Cerebellar cortex (tissue), 1 donor: ENCODE measurements at regions not wholly inside any gene's neighbourhood (a gene's known extent, or its start where the extent isn't known, plus 50 kb on each side); places are given as distances from the start of the nearest gene placed in this dataset.
"Not testable (repeated sequence)": the region's sequence is repeated elsewhere in the genome, so short reads cannot be mapped to it uniquely, and the experiment has no call there.

Source experiments
- DNase-seq: peaks from one replicate; pipeline ENCODE4 v3.0.0-alpha.2; 2015; ENCODE audit warnings: low spot score

DNA sequence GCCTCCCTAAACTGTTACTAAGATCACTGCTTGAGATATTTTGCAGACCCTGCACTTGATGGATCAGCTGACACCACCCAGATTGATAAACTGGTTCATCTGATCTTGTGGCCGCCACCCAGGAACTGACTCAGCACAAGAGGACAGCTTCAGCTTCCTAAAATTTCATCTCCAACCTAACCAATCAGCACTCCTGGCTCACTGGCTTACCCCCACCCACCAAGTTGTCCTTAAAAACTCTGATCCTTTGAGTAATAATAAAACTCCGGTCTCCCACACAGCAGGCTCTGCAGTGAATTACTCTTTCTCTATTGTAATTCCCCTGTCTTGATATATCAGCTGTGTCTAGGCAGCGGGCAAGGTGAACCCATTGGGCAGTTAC lies 174.8 kb downstream of the UTP18 start:
- no peak for DNase-seq

DNA sequence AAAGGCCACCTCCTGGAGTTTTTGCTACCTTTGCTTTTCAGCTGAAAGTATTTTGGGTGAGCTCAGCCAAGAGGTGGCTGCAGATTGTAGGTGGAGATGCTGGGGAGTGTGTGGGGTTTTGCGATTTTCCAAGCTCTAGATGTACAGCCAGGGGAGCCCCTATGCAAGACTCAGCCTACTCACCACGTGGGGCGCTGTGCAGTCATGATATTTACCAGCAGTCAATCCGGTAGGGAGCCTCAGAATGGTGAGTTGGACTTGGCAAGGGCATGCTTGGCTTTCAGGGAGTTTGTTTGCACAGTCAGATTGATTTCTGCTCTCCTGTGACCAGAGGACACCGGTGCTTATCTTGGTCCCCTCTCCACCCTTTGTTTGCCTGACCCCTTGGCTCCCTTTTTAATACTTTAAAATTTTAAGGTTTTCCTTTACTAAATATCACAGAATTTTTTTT lies 175.3 kb downstream of the UTP18 start:
- DNase-seq = peak; percentile 83

DNA sequence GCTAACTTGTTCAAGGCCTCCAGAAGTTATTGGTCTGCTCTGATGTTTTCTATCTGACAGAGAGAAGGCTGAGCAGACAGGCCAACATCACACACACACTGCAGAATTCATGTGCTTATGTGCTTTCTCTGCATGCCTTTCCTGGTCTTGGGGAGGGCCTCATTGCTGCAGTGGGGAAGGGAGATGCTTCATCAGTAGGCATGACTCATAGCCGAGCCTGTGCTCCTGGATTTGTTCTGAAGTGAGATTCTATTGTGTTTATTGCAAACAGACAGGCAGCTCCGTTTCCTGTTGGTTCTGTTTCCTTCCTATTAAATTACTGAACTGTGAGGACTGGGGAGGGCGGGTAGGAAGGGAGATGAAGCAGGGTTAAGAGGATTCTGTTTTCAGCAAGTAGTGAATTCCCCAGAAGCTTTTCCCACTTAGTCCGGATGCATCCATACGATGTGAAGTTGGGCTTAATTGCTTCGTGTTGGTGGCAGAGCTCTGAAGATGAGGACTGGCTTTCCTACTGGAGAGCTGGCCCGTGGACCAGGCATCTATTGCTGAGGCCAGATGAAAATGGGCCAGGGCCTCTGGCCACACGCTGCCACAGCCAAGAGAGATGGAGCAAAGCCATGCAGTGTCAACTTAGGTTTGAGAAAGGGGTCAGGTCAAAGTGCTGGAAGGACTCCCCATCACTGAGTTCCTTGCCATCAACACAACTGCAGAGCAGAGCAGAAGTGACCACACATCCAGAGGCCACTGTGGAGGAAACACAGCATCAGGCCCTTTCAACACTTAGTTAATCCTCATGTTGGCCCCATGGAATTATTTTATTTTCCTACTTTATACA lies 179.3 kb downstream of the UTP18 start:
- DNase-seq = no peak

DNA sequence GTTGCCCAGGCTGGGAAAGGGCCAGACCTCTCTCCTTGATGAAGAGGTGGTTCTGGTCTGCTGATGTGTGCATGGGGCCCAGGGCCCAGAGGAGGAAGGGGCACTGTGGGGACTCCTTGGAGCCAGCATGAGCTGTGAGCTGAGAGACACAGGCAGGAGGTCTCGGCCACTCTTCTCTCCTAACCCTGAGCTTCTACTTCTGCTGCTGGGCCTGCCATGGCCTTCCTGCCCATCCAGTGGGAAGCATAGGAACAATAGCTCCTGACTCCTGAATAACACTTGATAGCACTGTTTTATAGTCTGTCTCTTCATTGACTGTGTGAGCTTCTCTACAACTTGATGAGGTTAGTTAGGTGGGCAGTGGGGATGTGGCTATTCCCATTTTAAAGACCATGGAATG lies 181.1 kb downstream of the UTP18 start:
- no peak for DNase-seq

DNA sequence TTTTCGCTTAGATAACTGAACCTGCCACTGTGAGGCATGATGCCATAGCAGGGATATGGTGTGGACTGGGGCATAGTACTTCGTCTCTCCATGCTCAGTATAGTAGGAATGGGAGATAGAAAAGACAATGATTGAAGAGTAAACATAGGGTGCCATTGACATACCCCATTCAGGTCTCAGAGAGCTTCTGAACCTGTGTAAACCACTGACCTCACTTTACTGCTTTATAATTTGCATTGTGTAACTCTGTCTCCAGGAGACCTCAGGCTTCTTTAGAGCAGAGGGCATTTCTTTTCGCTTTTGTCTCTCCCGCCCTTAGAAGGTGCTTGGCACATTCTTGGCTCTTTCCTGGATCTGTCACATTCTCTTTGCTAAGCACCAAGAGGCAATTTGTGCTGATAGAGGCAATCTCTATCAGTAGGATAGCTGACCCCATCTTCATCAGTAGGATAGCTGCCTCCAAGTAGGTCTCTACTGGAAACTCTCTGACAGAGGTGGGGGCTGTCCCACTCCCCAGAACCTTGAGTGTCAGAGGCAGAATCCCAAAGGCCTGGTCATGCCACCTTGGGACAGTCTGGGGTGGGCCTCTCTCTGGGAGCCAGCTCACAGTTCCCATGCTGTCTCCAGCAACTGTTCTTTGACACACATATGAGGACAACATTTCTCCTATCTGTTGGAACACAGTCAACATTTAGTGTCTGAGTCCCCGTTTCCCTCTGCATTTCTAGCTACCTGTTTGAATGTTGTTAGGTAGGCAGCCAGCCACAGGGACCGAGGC lies 181.9 kb downstream of the UTP18 start:
- no peak for DNase-seq

DNA sequence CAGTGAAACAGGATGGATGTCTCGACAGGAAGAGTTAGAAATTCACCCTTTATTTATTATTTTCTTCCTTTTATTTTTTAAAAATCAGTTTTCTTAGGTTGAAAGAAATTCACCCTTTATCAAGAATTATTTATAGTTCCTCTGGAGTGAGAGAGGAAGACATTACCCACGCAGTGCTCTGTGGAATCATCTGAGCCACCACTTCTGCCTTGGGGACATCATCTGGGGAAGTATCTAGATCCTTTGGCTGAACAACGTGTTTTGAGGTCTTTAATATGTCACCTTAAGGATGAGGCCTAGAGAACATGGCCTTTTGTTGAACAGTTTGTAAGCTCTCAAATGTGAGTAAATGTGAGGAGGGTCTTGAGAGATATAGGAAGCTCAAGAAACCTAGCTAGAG lies 183.3 kb downstream of the UTP18 start:
- no peak for DNase-seq

DNA sequence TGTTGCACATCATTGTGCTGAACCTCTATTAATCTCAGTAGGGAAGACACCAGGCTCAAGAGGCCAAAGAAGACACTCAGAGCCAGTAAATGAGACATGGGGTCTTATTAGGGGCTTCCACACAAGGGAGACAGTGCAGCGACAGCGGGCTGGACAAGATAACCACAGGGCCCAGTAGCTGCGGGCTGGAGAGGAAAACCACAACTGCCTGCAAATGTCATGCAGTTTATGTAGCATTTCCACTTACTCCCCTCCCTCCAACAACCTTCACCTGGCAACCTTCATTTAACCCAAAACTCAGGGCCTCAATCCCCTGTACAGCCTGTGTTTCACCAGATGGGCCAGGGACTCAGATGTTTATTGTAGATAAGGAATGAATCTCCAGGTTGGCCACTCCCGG lies 185.6 kb downstream of the UTP18 start:
- no peak for DNase-seq

DNA sequence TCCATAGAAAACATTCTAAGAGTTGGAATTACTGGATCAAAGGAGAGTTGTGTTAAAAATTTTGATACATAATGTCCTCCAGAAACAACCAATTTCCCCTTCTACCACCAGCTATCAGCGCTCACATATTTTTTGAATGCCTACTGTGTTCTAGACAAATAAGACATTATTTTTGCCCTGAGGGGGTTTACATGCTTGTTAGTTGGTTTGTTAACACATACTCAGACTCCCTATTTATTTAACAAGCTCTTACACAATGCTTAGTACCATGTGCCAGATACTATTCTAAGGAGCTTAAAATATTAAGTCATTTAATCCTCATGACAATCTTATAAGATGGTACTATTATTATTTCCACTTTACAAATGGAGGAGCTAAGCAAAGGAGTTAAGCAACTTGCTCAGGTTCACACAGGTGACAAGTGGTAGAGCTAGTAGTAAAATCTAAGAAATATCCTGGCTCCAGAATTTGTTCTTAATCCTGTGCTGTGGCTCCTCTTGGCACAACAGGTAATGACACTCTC lies 194.2 kb downstream of the UTP18 start:
- DNase-seq = no peak

DNA sequence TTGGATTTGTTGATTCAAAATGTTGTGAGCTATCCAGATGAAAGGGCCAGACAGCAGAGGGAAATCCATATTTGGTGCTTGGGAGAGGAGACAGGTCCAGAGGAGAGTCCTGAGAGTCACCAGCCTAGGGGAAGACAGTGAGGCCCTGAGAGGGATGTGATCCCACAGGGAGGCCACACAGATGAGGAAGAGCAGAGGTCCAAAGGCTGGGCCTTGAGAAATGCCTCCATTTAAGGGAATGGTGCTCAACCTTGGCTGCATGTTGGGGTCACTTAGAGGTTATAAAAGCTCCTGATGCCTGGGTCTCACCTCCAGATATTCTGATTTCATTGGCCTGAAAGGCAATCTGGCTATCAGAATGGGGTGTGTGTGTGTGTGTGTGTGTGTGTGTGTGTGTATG lies 194.9 kb downstream of the UTP18 start:
- no peak for DNase-seq

DNA sequence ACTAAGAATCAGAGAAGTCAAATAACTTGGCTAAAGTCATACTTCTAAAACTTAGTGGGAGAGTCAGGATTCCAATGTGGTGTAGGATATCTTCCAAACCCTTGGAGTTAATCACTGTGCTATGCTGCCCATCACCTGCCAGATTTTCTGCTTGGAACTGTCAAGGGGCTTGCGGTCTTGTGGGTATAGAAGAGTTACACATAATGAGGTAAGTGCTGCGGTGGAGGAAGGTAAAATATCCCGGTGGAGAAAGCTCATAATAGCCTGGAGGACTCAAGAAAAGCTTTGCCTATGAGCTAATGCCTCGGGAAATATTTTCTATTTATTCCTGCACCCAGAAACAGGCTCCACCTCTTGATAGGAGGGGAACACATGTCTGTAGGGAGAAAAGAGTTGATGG lies 195.6 kb downstream of the UTP18 start:
- no peak for DNase-seq

DNA sequence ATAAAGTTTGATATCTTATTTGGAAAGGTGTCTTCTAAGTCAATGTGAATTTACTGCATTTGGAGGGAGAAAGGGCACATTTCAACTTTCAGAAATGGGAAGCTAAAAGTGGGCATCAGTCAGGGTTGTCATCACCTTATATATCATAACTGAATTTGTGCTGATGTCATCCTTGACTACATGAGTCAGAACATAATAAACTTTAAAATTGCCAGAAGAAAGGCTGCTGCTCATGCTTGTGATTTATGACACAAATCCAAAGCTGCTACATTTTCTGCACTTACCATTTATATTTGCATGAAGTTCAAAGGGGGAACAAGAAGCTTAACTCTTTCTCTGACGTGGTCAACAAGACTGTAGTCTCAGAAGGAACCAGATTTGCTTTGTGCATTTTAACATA lies 196.6 kb downstream of the UTP18 start:
- no peak for DNase-seq

DNA sequence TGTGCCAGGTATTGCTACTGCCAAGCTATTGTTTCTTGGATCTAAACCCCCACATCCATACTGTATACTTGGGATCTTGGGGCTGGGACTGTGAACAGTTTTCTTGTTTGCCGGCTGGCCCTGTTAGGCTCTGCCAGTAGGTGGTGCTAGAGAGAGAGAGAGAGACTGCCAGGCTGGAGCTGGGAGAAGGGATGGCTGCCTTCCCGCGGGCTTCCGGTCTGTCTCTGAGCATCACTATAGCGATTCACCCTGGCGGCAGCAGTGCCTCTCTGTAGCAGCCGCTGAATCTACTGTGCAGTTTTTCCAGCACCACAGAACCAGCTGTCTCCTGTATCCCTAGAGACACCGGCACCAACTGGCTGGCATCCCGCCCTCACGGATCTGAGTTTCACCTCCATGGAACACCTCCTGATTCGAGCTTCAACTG lies 201.2 kb downstream of the UTP18 start:
- DNase-seq = peak; percentile 91

DNA sequence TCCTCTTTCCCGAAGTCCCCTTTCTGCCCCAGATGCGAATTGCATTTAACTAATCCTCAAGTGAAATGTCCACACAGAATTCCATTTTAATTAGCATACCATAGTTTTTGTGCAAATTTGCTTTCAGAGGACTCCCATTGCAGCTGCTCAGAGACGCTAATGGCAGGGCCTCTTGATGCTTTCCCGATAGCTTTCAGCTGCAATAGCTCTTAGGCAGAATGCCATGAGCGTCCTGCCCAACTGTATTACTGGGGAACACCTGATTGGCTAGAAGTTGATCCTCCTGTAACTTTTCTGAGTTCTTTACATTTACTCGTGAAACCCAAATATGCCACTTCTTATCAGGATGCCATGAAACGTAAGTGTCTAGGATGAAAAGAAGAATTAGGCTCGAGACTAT lies 203.0 kb downstream of the UTP18 start:
- DNase-seq = no peak

DNA sequence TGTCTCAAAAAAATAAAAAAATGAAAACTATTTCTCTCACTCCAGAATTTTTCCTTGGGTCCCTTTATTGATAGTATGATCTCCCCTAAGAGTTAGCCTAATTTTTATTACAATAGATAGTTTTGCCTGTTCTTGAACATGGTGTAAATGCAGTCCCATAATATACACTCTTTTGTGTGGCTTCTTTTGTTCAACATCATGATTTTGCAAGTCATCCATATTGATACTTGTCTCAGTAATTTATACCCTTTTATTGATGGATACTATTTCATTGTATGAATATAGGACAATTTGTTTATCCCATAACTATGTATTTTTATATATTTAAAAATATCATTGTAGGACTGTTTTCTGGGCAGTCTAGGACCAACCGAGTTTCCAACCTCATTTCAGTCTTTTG lies 207.0 kb downstream of the UTP18 start:
- DNase-seq = no peak

DNA sequence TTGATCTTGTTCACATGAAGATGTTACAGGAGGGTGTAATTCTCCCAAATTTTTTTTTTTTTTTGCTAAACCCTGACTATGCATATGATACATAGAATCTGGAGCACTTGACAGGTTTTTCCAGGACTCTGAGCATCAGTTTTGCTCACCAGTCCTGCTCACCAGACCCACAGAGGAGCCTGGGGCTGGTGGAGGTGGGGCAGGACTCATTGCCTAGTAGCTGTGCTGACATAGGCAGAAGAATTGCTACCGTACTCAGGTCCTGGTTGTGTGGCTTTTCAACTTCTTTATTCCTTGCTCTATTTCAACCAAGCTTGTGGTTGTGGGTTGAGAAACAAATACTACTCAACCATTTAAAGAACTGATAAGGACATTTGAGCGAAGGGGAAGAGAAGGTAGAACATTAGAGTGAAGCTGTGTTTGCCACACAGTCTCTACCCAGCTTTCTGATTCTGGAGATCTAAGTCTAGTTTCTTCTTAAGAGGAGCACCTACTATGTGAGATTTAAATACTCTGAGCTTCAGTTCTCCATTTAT lies 212.4 kb downstream of the UTP18 start:
- no peak for DNase-seq

DNA sequence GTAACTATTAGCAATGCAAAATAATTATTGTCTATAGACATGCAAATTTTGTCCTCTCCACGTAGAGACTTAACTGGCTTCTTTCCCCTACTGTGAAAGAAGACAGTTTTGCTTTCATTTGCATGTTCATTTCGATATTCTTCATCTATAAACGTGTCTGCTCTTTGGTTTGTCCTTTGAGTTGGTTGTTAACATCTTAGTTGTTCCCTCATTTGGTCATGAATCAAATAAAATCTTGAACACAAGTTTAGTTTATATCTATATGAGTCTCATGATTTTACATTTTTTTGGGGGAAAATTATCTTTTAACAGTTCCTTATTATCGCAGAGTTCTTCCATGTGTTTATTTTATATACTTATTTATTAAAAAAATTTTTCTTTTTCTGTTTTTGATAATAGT lies 214.4 kb downstream of the UTP18 start:
- DNase-seq = no peak

DNA sequence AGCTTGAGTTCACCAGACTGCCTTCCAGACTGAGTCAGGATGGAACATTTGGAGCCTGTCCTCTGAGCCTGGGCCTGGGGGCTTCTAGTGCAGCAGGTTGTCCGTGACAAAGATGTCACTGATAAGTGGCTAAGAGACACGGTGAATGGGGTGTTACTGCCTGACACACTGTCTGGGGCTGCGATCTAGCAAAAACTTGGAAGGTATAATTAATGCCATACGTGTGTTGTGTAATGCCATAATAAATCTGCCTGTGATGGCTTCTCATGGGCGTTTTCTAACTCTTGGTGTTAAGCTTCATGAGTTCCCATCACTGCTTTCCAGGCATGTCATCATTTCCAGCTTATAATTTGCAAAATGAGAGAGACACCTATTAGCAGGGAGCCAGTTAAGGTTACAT lies 215.4 kb downstream of the UTP18 start:
- no peak for DNase-seq

DNA sequence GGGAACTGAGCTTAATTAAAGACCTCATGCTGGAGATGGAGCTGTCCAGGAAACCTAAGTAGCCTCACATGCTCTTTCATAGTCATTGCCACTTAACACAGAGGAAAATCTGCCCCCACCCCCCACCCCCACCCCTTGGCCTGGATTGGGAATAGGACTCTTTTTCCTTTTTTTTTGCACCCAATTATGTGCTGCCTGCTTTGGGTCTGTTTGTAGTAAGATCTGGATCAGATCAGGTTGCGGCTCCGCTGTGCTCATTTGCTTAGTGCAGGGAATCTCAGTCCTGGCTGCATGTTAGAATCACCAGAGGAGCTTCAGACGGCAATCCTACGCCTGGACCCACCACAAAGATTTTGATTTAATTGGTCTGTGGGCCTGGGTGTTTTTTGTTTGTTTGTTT lies 219.0 kb downstream of the UTP18 start:
- DNase-seq = no peak

DNA sequence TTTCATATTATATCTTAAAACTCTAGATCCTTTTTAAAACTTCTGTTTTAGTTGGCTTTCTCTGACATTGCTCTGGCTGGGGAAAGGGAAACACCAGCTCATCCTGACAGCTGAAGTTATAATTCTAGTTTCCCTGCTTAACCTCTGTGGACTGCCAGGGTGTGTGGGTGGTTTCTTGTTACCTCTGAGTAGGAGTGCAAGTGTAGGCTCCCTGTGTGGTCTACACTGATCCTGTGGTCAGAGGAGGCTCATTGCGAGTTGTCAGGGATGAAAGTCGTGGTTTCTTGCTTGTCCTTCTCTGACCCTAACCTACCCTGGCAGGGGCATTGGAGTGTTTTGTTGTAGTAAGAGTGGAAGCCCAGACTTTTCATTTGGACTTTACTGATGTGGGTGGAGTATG lies 221.0 kb downstream of the UTP18 start:
- DNase-seq = no peak

DNA sequence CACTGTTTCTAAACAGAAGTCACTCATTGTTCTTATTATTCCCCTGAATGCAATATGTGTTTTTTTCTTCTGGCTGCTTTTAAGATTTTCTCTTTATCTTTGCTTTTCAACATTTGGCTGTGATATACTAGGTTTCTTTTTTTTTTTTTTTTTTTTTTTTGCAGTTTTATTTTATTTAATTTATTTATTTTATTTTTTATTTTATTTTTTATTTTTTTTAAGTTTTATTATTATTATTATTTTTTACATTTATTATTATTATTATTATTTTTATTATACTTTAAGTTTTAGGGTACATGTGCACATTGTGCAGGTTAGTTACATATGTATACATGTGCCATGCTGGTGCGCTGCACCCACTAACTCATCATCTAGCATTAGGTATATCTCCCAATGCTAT lies 221.9 kb downstream of the UTP18 start:
- not testable (repeated sequence) for DNase-seq

DNA sequence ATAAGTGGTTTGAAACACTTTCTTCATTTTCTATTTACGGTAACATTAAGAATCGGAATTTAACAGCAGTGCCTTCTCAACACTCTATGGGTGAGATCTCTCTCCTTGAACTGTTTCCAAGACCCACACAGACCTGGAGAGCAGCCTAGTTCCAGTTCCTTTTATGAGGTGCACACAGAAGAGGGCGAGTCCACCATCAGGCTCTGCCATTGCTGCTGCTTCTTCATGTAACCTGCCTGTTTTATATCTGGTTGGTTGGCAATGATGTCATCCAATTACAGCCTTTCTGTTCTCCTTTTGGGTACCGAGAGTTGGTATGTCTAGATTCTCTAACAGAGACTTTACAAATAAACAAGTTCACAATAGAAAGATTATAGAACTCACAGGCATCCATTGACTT lies 225.7 kb downstream of the UTP18 start:
- peak; percentile 69 for DNase-seq

DNA sequence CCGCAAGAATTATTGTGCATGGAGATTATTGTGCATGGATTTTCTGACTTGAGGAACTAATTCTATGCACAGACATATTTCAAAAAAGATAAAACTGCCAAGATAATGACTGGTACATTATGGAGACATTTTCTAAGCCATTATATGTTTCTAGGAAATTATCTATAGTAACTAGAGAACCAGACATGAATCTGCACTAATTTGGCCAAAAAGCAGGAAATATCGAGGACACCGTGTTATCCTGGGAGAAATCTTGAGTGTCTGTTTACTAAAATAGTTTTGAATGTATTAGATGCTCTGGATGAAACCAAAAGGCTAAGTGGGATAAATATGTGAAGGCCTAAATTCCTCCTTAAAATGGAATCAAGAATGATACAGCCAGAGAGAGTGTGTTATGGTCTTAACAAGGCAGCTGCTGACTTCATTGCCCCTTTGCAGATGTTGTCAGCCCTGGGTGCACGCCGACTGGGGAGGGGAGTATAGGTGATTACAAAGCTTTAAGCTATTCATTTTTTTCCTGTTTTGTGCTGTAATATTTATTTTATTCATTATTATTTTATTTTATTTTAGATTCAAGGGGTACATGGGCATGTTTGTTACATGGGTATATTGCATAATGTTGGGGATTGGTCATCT lies 226.7 kb downstream of the UTP18 start:
- DNase-seq = no peak
